Activated CD4-positive, alpha-beta T cell treated with anti-CD3 and anti-CD28 coated beads, Interleukin-2, Interleukin-6, amounts not matched to agents 100 ng/mL and 50 ng/mL, durations not matched to agents 16 hours and 8 hours (primary cell): ENCODE measurements at regions not wholly inside any gene's neighbourhood (a gene's known extent, or its start where the extent isn't known, plus 50 kb on each side); places are given as distances from the start of the nearest gene placed in this dataset.

ENCODE experiments used
- DNase-seq: peaks from one replicate; pipeline ENCODE4 v3.0.0-alpha.2; 2020

GRCh38 chr1:55329808-55330432 is 114.8 kb upstream of the USP24 start:
- DNase-seq, result no peak

- DNase-seq, result no peak
Measured at GRCh38 chr1:55329091-55329490, 113.9 kb upstream of the USP24 start.

- no peak for DNase-seq
Measured at GRCh38 chr1:55326496-55327243, 111.5 kb upstream of the USP24 start.

- DNase-seq, result no peak
Measured at GRCh38 chr1:55323760-55324159, 108.6 kb upstream of the USP24 start.

GRCh38 chr1:55322842-55323241 is 107.7 kb upstream of the USP24 start:
- no peak for DNase-seq

- no peak for DNase-seq
Measured at GRCh38 chr1:55321942-55322341, 106.8 kb upstream of the USP24 start.

- no peak for DNase-seq
Measured at GRCh38 chr1:55320891-55321290, 105.7 kb upstream of the USP24 start.

GRCh38 chr1:55318116-55318817 is 103.1 kb upstream of the USP24 start:
- no peak for DNase-seq

GRCh38 chr1:55317673-55318072 is 102.5 kb upstream of the USP24 start:
- no peak for DNase-seq

GRCh38 chr1:55316947-55317662 is 101.9 kb upstream of the USP24 start:
- no peak for DNase-seq

GRCh38 chr1:55316502-55316901 is 101.3 kb upstream of the USP24 start:
- DNase-seq, result no peak

GRCh38 chr1:55315552-55315951 is 100.4 kb upstream of the USP24 start:
- no peak for DNase-seq

- no peak for DNase-seq
Measured at GRCh38 chr1:55314740-55315139, 99.6 kb upstream of the USP24 start.

- DNase-seq, result no peak
Measured at GRCh38 chr1:55313903-55314302, 98.7 kb upstream of the USP24 start.

GRCh38 chr1:55311979-55312378 is 96.8 kb upstream of the USP24 start:
- DNase-seq, result no peak

GRCh38 chr1:55311057-55311641 is 96.0 kb upstream of the USP24 start:
- no peak for DNase-seq

- no peak for DNase-seq
Measured at GRCh38 chr1:55310505-55310971, 95.4 kb upstream of the USP24 start.

- DNase-seq, result no peak
Measured at GRCh38 chr1:55309786-55310504, 94.8 kb upstream of the USP24 start.

GRCh38 chr1:55309053-55309452 is 93.9 kb upstream of the USP24 start:
- DNase-seq, result no peak

- peak; percentile 13 for DNase-seq
Measured at GRCh38 chr1:55305735-55306134, 90.6 kb upstream of the USP24 start.

- DNase-seq, result no peak
Measured at GRCh38 chr1:55304229-55304740, 89.1 kb upstream of the USP24 start.

- no peak for DNase-seq
Measured at GRCh38 chr1:55302972-55303371, 87.8 kb upstream of the USP24 start.
